ENCODE measurements at regions not wholly inside any gene's neighbourhood (a gene's known extent, or its start where the extent isn't known, plus 50 kb on each side); places are given as distances from the start of the nearest gene placed in this dataset.
A peak's percentile ranks its signal among the peaks of the same experiment; 100 is the strongest.

- no peaks in the 10 kb centered on the region for H3K36me3 ChIP-seq (replicated peaks; ENCODE audit: low read depth, low read length)
- H3K4me3 ChIP-seq (ENCODE audit: low read length) = no peak overlapping the region
- no peaks in the 10 kb centered on the region for H3K4me1 ChIP-seq (ENCODE audit: low read length)
- H3K9ac ChIP-seq (ENCODE audit: low read length) = no peak overlapping the region
- H3K27me3 ChIP-seq (ENCODE audit: low read depth, low read length) = peaks cover 3% of the 10 kb centered on the region
- H3K4me2 ChIP-seq (ENCODE audit: low read length) = no peak overlapping the region
- no peak overlapping the region for H3K27ac ChIP-seq (ENCODE audit: low read length)
- H3K9me3 ChIP-seq (ENCODE audit: insufficient read depth, low read length) = no peaks in the 10 kb centered on the region
- H4K20me1 ChIP-seq (ENCODE audit: insufficient read depth, low read length) = no peaks in the 10 kb centered on the region
- 0 out of 2 replicates have a peak overlapping the region, but pooled peaks have one; percentile 18 for H2AFZ ChIP-seq (ENCODE audit: low read depth, low read length)
- TF ChIP-seq CTCF (IDR thresholded peaks at IDR 0.05; ENCODE audit: low read depth, low read length) (no peak), EZH2phosphoT487 (IDR thresholded peaks at IDR 0.05; ENCODE audit: low read depth) (no peak)
- no peaks in the 10 kb centered on the region for H3K79me2 ChIP-seq (ENCODE audit: low read length)
Measured at GRCh38 chr15:89007989-89008388, 80.3 kb upstream of the ABHD2 start.

- Histone ChIP-seq H3K27me3 (ENCODE audit: low read depth, low read length) (peaks cover 3% of the 10 kb centered on the region), H3K9ac (ENCODE audit: low read length) (no peak overlapping the region), H3K9me3 (ENCODE audit: insufficient read depth, low read length) (no peaks in the 10 kb centered on the region), H4K20me1 (ENCODE audit: insufficient read depth, low read length) (no peaks in the 10 kb centered on the region), H2AFZ (ENCODE audit: low read depth, low read length) (no peak overlapping the region), H3K4me3 (ENCODE audit: low read length) (no peak overlapping the region), H3K4me1 (ENCODE audit: low read length) (no peaks in the 10 kb centered on the region), H3K4me2 (ENCODE audit: low read length) (no peak overlapping the region), H3K27ac (ENCODE audit: low read length) (no peak overlapping the region), H3K79me2 (ENCODE audit: low read length) (no peaks in the 10 kb centered on the region), H3K36me3 (replicated peaks; ENCODE audit: low read depth, low read length) (no peaks in the 10 kb centered on the region)
- TF ChIP-seq CTCF (IDR thresholded peaks at IDR 0.05; ENCODE audit: low read depth, low read length) = no peak
- no peak for TF ChIP-seq EZH2phosphoT487 (IDR thresholded peaks at IDR 0.05; ENCODE audit: low read depth)
Measured at GRCh38 chr15:89009080-89009479, 79.2 kb upstream of the ABHD2 start.

GRCh38 chr15:89015412-89016097, 72.7 kb upstream of the ABHD2 start:
- H3K79me2 ChIP-seq (ENCODE audit: low read length) = no peaks in the 10 kb centered on the region
- no peaks in the 10 kb centered on the region for H4K20me1 ChIP-seq (ENCODE audit: insufficient read depth, low read length)
- H3K9me3 ChIP-seq (ENCODE audit: insufficient read depth, low read length) = no peaks in the 10 kb centered on the region; the same call in 1 of the 2 replicates
- no peak overlapping the region for H3K9ac ChIP-seq (ENCODE audit: low read length)
- H3K4me2 ChIP-seq (ENCODE audit: low read length) = no peak overlapping the region
- H3K4me3 ChIP-seq (ENCODE audit: low read length) = no peak overlapping the region
- peaks cover 25% of the 10 kb centered on the region for H3K27me3 ChIP-seq (ENCODE audit: low read depth, low read length)
- H3K27ac ChIP-seq (ENCODE audit: low read length) = no peak overlapping the region
- H3K36me3 ChIP-seq (replicated peaks; ENCODE audit: low read depth, low read length) = no peaks in the 10 kb centered on the region
- no peak overlapping the region for H2AFZ ChIP-seq (ENCODE audit: low read depth, low read length)
- peaks cover 9% of the 10 kb centered on the region; the same call in 1 of the 2 replicates for H3K4me1 ChIP-seq (ENCODE audit: low read length)
- TF ChIP-seq CTCF (IDR thresholded peaks at IDR 0.05; ENCODE audit: low read depth, low read length) (no peak), EZH2phosphoT487 (IDR thresholded peaks at IDR 0.05; ENCODE audit: low read depth) (no peak)

GRCh38 chr15:89016549-89017041, 71.7 kb upstream of the ABHD2 start:
- Histone ChIP-seq H2AFZ (ENCODE audit: low read depth, low read length) (no peak overlapping the region), H3K4me2 (ENCODE audit: low read length) (0 out of 2 replicates have a peak overlapping the region, but pooled peaks have one; percentile 82), H3K27me3 (ENCODE audit: low read depth, low read length) (peaks cover 25% of the 10 kb centered on the region), H3K4me1 (ENCODE audit: low read length) (peaks cover 9% of the 10 kb centered on the region; the same call in 1 of the 2 replicates), H4K20me1 (ENCODE audit: insufficient read depth, low read length) (no peaks in the 10 kb centered on the region), H3K4me3 (ENCODE audit: low read length) (no peak overlapping the region), H3K79me2 (ENCODE audit: low read length) (no peaks in the 10 kb centered on the region), H3K36me3 (replicated peaks; ENCODE audit: low read depth, low read length) (no peaks in the 10 kb centered on the region), H3K27ac (ENCODE audit: low read length) (no peak overlapping the region), H3K9ac (ENCODE audit: low read length) (no peak overlapping the region), H3K9me3 (ENCODE audit: insufficient read depth, low read length) (no peaks in the 10 kb centered on the region; the same call in 1 of the 2 replicates)
- TF ChIP-seq EZH2phosphoT487 (IDR thresholded peaks at IDR 0.05; ENCODE audit: low read depth) = no peak
- no peak for TF ChIP-seq CTCF (IDR thresholded peaks at IDR 0.05; ENCODE audit: low read depth, low read length)

Data from OCI-LY3 (cell line).